T-cell (primary cell): ENCODE measurements at regions not wholly inside any gene's neighbourhood (a gene's known extent, or its start where the extent isn't known, plus 50 kb on each side); places are given as distances from the start of the nearest gene placed in this dataset.
"Not testable (repeated sequence)": the region's sequence is repeated elsewhere in the genome, so short reads cannot be mapped to it uniquely, and the experiment has no call there.

Source experiments
- ATAC-seq, 4 experiments: fragments of 200-7000 bp in 3 of 4; fragments of 150-1000 bp in 1 of 4; cut with Tn5 transposase; replicated peaks in 1 of 4; 1 replicate in 3 of 4; 2 replicates in 1 of 4; pipeline ENCODE4 v1.10.0; 2021; ENCODE audit warnings: moderate library complexity in 3 of 4, mild to moderate bottlenecking in 2 of 4, moderate number of reproducible peaks in 1 of 4
- CTCF ChIA-PET, 2 donors: fragments of 300-600 bp; sonication (Branson Sonifier 250); formaldehyde crosslinking; loops; one replicate each; lab custom pipeline; 2022; ENCODE audit warnings: antibody characterized with exemption in 2 of 2; lab: Charles Lee
- POLR2A ChIA-PET, 2 donors: fragments of 300-600 bp; sonication (Branson Sonifier 250); formaldehyde crosslinking; loops; one replicate each; lab custom pipeline; 2022; ENCODE audit warnings: antibody characterized with exemption in 2 of 2; lab: Charles Lee
- DNase-seq, 35 experiments: peaks; one replicate each; pipeline versions ENCODE4 v3.0.0 to v3.0.0-alpha.2; 2013 to 2023
- H3K27ac ChIP-seq: one replicate; pipeline ENCODE4 v1.5.1; 2013; ENCODE audit warnings: low read length
- H3K27me3 ChIP-seq, 2 experiments: replicated peaks in 1 of 2; 1 replicate in 1 of 2; 2 replicates in 1 of 2; pipeline versions ENCODE4 v1.6.1 to v1.7.0; 2013; ENCODE audit warnings: low read length in 1 of 2, mixed read lengths in 1 of 2; ENCODE audit not compliant: control insufficient read depth in 2 of 2, insufficient read depth in 2 of 2; ENCODE audit errors: extremely low read depth in 1 of 2
- H3K36me3 ChIP-seq, 2 donors: 1 replicate in 1 of 2; 2 replicates in 1 of 2; pipeline versions ENCODE4 v1.6.1 to v1.7.0; 2013; ENCODE audit warnings: low read length in 1 of 2; ENCODE audit not compliant: control insufficient read depth in 2 of 2, insufficient read depth in 1 of 2; ENCODE audit errors: extremely low read depth in 1 of 2
- H3K4me1 ChIP-seq, 2 experiments: 1 replicate in 1 of 2; 2 replicates in 1 of 2; pipeline versions ENCODE4 v1.6.1 to v1.7.0; 2013; ENCODE audit warnings: low read length in 2 of 2, mixed read lengths in 1 of 2; ENCODE audit not compliant: insufficient read depth in 2 of 2, control insufficient read depth in 1 of 2; ENCODE audit errors: extremely low read depth in 1 of 2
- H3K4me3 ChIP-seq, 2 donors: 1 replicate in 1 of 2; 2 replicates in 1 of 2; pipeline versions ENCODE4 v1.5.1 to v1.7.0; 2013; ENCODE audit warnings: mild to moderate bottlenecking in 2 of 2, low read length in 1 of 2, moderate library complexity in 1 of 2; ENCODE audit not compliant: control insufficient read depth in 1 of 2; ENCODE audit errors: extremely low read depth in 1 of 2
- H3K9me3 ChIP-seq: 2 replicates; pipeline ENCODE4 v1.7.0; 2013
- H3K27ac Mint-ChIP-seq, 2 donors: one replicate each; pipeline ENCODE4 v1.8.0; 2020 to 2021; ENCODE audit warnings: mild to moderate bottlenecking in 2 of 2, mixed read lengths in 2 of 2
- H3K27me3 Mint-ChIP-seq, 2 donors: one replicate each; pipeline ENCODE4 v1.8.0; 2021 to 2022; ENCODE audit warnings: mixed read lengths in 2 of 2
- H3K36me3 Mint-ChIP-seq: one replicate; pipeline ENCODE4 v1.8.0; 2021; ENCODE audit warnings: mixed read lengths
- H3K4me1 Mint-ChIP-seq, 3 donors: one replicate each; pipeline ENCODE4 v1.8.0; 2020 to 2022; ENCODE audit warnings: mixed read lengths in 3 of 3, mild to moderate bottlenecking in 1 of 3
- H3K4me3 Mint-ChIP-seq, 3 donors: one replicate each; pipeline ENCODE4 v1.8.0; 2020 to 2022; ENCODE audit warnings: mild to moderate bottlenecking in 3 of 3, mixed read lengths in 3 of 3, moderate library complexity in 3 of 3
- H3K9me3 Mint-ChIP-seq, 3 donors: one replicate each; pipeline ENCODE4 v1.8.0; 2020 to 2022; ENCODE audit warnings: mixed read lengths in 3 of 3
- WGBS: methylation state at CpG from one replicate; pipeline ENCODE4 v1.1.5; 2013; ENCODE audit warnings: missing lambda C conversion rate; ENCODE audit not compliant: insufficient coverage; 5-methylcytosine and 5-hydroxymethylcytosine counted together

GRCh38 chr9:13797701-13798100 is 516.2 kb downstream of the NFIB start:
- H3K27ac Mint-ChIP-seq, CTCF ChIA-PET, POLR2A ChIA-PET, H3K27me3 Mint-ChIP-seq, H3K4me1 ChIP-seq, H3K27me3 ChIP-seq, DNase-seq, H3K9me3 ChIP-seq, H3K27ac ChIP-seq, H3K4me1 Mint-ChIP-seq, H3K4me3 ChIP-seq, ATAC-seq, H3K36me3 ChIP-seq, H3K4me3 Mint-ChIP-seq, H3K36me3 Mint-ChIP-seq: not testable (repeated sequence)
- H3K9me3 Mint-ChIP-seq: peaks cover 13 to 18% (median 16%) of the 10 kb centered on the region in 3 donors
- WGBS: no CpG with 5 or more reads among the region's 2 CpGs

GRCh38 chr9:13791816-13792215 is 512.3 kb upstream of the MPDZ start:
- Histone ChIP-seq H3K4me1 (no peaks in the 10 kb centered on the region), H3K36me3 (no peaks in the 10 kb centered on the region), H3K27ac (no peak overlapping the region), H3K27me3 (no peaks in the 10 kb centered on the region), H3K9me3 (no peaks in the 10 kb centered on the region), H3K4me3 (no peak overlapping the region)
- Mint-ChIP-seq H3K27ac (no peak overlapping the region), H3K9me3 (peaks cover 11 to 15% (median 13%) of the 10 kb centered on the region in 3 donors), H3K36me3 (no peaks in the 10 kb centered on the region), H3K27me3 (no peaks in the 10 kb centered on the region), H3K4me3 (no peak overlapping the region), H3K4me1 (no peaks in the 10 kb centered on the region)
- ChIA-PET CTCF (no interaction called here), POLR2A (no interaction called here)
- no peak for ATAC-seq
- WGBS: 80% methylated on average over 2 of the region's 4 CpGs
- no peak for DNase-seq

- no peak overlapping the region for H3K27ac ChIP-seq
- Mint-ChIP-seq H3K4me1 (no peaks in the 10 kb centered on the region), H3K36me3 (no peaks in the 10 kb centered on the region), H3K9me3 (peaks cover 11 to 13% (median 13%) of the 10 kb centered on the region in 3 donors), H3K27me3 (no peaks in the 10 kb centered on the region), H3K27ac (no peak overlapping the region), H3K4me3 (no peak overlapping the region)
- DNase-seq (no peak), ATAC-seq (no peak)
- ChIA-PET CTCF (no interaction called here), POLR2A (no interaction called here)
- no peaks in the 10 kb centered on the region for H3K9me3 ChIP-seq
- no peak overlapping the region for H3K4me3 ChIP-seq
- WGBS: no CpG with 5 or more reads among the region's 2 CpGs
- no peaks in the 10 kb centered on the region for H3K4me1 ChIP-seq
- no peaks in the 10 kb centered on the region for H3K36me3 ChIP-seq
- H3K27me3 ChIP-seq: no peaks in the 10 kb centered on the region
Measured at GRCh38 chr9:13790055-13790454, 510.6 kb upstream of the MPDZ start.

GRCh38 chr9:13787234-13787833 is 507.8 kb upstream of the MPDZ start:
- no peak overlapping the region for H3K27ac ChIP-seq
- ATAC-seq: no peak
- no peaks in the 10 kb centered on the region for H3K4me1 ChIP-seq
- Mint-ChIP-seq H3K9me3 (peaks cover 3 to 10% (median 4%) of the 10 kb centered on the region in 3 donors), H3K4me3 (no peak overlapping the region), H3K27ac (no peak overlapping the region), H3K4me1 (no peaks in the 10 kb centered on the region), H3K27me3 (no peaks in the 10 kb centered on the region), H3K36me3 (no peaks in the 10 kb centered on the region)
- DNase-seq: no peak
- H3K36me3 ChIP-seq: no peaks in the 10 kb centered on the region
- 57% methylated on average over 9 of the region's 10 CpGs for WGBS
- no peaks in the 10 kb centered on the region for H3K9me3 ChIP-seq
- POLR2A ChIA-PET: no interaction called here
- H3K4me3 ChIP-seq: no peak overlapping the region
- CTCF ChIA-PET: no interaction called here
- H3K27me3 ChIP-seq: no peaks in the 10 kb centered on the region

- Histone ChIP-seq H3K9me3 (no peaks in the 10 kb centered on the region), H3K36me3 (no peaks in the 10 kb centered on the region), H3K4me3 (no peak overlapping the region), H3K4me1 (no peaks in the 10 kb centered on the region), H3K27me3 (no peaks in the 10 kb centered on the region), H3K27ac (no peak overlapping the region)
- Mint-ChIP-seq H3K9me3 (peaks cover 4 to 10% (median 5%) of the 10 kb centered on the region in 3 donors), H3K27ac (no peak overlapping the region), H3K27me3 (no peaks in the 10 kb centered on the region), H3K36me3 (no peaks in the 10 kb centered on the region), H3K4me1 (no peaks in the 10 kb centered on the region), H3K4me3 (no peak overlapping the region)
- ChIA-PET POLR2A (no interaction called here), CTCF (no interaction called here)
- no peak for DNase-seq
- ATAC-seq: no peak
Measured at GRCh38 chr9:13786711-13787110, 507.2 kb upstream of the MPDZ start.

- POLR2A ChIA-PET: no interaction called here
- Mint-ChIP-seq H3K4me3 (no peak overlapping the region), H3K27ac (no peak overlapping the region), H3K9me3 (peaks cover 4 to 10% (median 7%) of the 10 kb centered on the region in 3 donors), H3K27me3 (no peaks in the 10 kb centered on the region), H3K36me3 (no peaks in the 10 kb centered on the region), H3K4me1 (no peaks in the 10 kb centered on the region)
- DNase-seq (no peak), ATAC-seq (no peak)
- Histone ChIP-seq H3K27ac (no peak overlapping the region), H3K36me3 (no peaks in the 10 kb centered on the region), H3K9me3 (no peaks in the 10 kb centered on the region), H3K4me3 (no peak overlapping the region), H3K27me3 (no peaks in the 10 kb centered on the region), H3K4me1 (no peaks in the 10 kb centered on the region)
- WGBS: 84% methylated on average over 4 of the region's 7 CpGs
- CTCF ChIA-PET: no interaction called here
Measured at GRCh38 chr9:13786131-13786530, 506.6 kb upstream of the MPDZ start.

GRCh38 chr9:13779106-13779505 is 499.6 kb upstream of the MPDZ start:
- Mint-ChIP-seq H3K4me3 (no peak overlapping the region), H3K27ac (no peak overlapping the region), H3K36me3 (no peaks in the 10 kb centered on the region), H3K27me3 (no peaks in the 10 kb centered on the region), H3K9me3 (peaks cover 0 to 15% (median 5%) of the 10 kb centered on the region in 3 donors), H3K4me1 (no peaks in the 10 kb centered on the region)
- ChIA-PET CTCF (no interaction called here), POLR2A (no interaction called here)
- ATAC-seq (no peak), DNase-seq (no peak)
- Histone ChIP-seq H3K9me3 (no peaks in the 10 kb centered on the region), H3K36me3 (no peaks in the 10 kb centered on the region), H3K27ac (no peak overlapping the region), H3K27me3 (no peaks in the 10 kb centered on the region), H3K4me3 (no peak overlapping the region), H3K4me1 (no peaks in the 10 kb centered on the region)
- 85% methylated on average over 4 of the region's 5 CpGs for WGBS
